ENCODE measurements at regions not wholly inside any gene's neighbourhood (a gene's known extent, or its start where the extent isn't known, plus 50 kb on each side); places are given as distances from the start of the nearest gene placed in this dataset.
A peak's percentile ranks its signal among the peaks of the same experiment; 100 is the strongest.

GRCh38 chr5:110872963-110873362 lies 134.2 kb downstream of the SLC25A46 start:
- no peak for TF ChIP-seq YY1 (IDR thresholded peaks at IDR 0.05; ENCODE audit: low read depth)
- TF ChIP-seq EGR1 (IDR thresholded peaks at IDR 0.05): no peak
- TF ChIP-seq TEAD4 (IDR thresholded peaks at IDR 0.05): no peak

DNA sequence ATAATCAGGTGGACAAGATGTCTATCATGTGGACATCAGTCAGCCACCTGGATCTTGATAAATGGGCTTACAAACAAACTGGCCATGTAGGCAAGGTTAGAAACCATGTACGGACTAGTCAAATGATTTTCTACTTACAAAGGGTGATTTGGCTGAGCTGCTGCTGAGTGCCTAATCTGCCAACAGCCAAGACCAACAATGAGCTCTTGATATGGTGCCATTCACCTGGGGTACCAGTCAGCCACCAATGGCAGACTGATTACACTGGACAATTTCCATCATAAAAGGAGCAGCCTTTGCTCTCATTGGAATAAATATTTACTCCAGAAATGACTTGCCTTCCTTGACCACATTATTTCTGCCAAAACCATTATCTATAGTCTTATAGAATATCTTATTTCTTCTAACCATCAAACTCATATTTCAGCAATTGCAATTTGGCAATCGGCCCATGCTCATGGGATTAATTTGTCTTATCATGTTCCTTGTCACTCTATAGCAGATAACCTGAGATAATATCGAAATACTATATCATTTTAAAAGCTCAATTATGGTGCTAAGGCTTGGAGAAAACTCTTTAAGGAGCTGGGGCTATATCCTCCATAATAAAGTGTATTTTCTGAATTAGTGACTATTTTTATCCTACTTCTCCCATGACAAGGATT lies 135.1 kb downstream of the SLC25A46 start:
- TF ChIP-seq, protein P1, sequence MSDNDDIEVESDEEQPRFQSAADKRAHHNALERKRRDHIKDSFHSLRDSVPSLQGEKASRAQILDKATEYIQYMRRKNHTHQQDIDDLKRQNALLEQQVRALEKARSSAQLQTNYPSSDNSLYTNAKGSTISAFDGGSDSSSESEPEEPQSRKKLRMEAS (IDR thresholded peaks at IDR 0.05): no peak
- TF ChIP-seq USF1 (IDR thresholded peaks at IDR 0.05): no peak
- TF ChIP-seq NFIC (IDR thresholded peaks at IDR 0.05): no peak
- no peak for TF ChIP-seq TEAD4 (IDR thresholded peaks at IDR 0.05)
- no peak for TF ChIP-seq EP300 (IDR thresholded peaks at IDR 0.05; ENCODE audit: borderline replicate concordance)

DNA sequence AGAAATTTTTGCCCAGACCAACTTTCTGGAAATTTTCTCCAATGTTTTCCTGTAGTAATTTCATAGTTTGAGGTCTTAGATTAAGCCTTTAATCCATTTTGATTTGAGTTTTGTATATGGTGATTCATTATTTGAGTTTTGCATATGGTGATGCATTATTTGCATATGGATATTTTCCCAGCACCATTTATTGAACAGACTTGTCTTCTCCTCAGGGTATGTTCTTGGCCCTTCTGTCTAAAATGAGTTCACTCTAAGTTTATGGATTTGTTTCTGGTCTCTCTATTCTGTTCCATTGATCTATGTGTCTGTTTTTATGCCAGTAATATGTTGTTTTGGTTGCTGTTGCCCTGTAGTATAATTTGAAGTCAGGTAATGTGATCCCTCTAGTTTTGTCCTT lies 139.3 kb downstream of the SLC25A46 start:
- TF ChIP-seq EP300 (IDR thresholded peaks at IDR 0.05; ENCODE audit: borderline replicate concordance): no peak
- no peak for TF ChIP-seq NFIC (IDR thresholded peaks at IDR 0.05)
- no peak for TF ChIP-seq TEAD4 (IDR thresholded peaks at IDR 0.05)
- no peak for TF ChIP-seq TAF1 (IDR thresholded peaks at IDR 0.05; ENCODE audit: low read depth)
- TF ChIP-seq USF1 (IDR thresholded peaks at IDR 0.05): no peak
- TF ChIP-seq CREB1 (IDR thresholded peaks at IDR 0.05; ENCODE audit: low read depth): no peak
- no peak for TF ChIP-seq CEBPB (IDR thresholded peaks at IDR 0.05)

- no peak for TF ChIP-seq RAD21 (IDR thresholded peaks at IDR 0.05; ENCODE audit: low read depth)
- TF ChIP-seq CEBPB (IDR thresholded peaks at IDR 0.05): no peak
- TF ChIP-seq TEAD4 (IDR thresholded peaks at IDR 0.05): no peak
- TF ChIP-seq REST (IDR thresholded peaks at IDR 0.05; ENCODE audit: low read depth): no peak
- TF ChIP-seq USF1 (IDR thresholded peaks at IDR 0.05): no peak
- no peak for TF ChIP-seq EGR1 (IDR thresholded peaks at IDR 0.05)
- TF ChIP-seq NFIC (IDR thresholded peaks at IDR 0.05): no peak
- TF ChIP-seq YY1 (IDR thresholded peaks at IDR 0.05; ENCODE audit: low read depth): no peak
- TF ChIP-seq, protein P1 (IDR thresholded peaks at IDR 0.05): no peak
- TF ChIP-seq CREB1 (IDR thresholded peaks at IDR 0.05; ENCODE audit: low read depth): no peak
- no peak for TF ChIP-seq TCF12 (IDR thresholded peaks at IDR 0.05; ENCODE audit: low read depth)
- TF ChIP-seq TAF1 (IDR thresholded peaks at IDR 0.05; ENCODE audit: low read depth): no peak
- TF ChIP-seq EP300 (IDR thresholded peaks at IDR 0.05; ENCODE audit: borderline replicate concordance): no peak
- TF ChIP-seq ZBTB7A (IDR thresholded peaks at IDR 0.05; ENCODE audit: low read depth): no peak
- no peak for TF ChIP-seq FOXM1 (IDR thresholded peaks at IDR 0.05; ENCODE audit: borderline replicate concordance, low read depth)
Observed at GRCh38 chr5:110879675-110880074, 140.9 kb downstream of the SLC25A46 start.

- TF ChIP-seq NFIC (IDR thresholded peaks at IDR 0.05) (peak; percentile 50), TAF1 (IDR thresholded peaks at IDR 0.05; ENCODE audit: low read depth) (no peak)
Observed at GRCh38 chr5:110880413-110880812, 141.6 kb downstream of the SLC25A46 start.

- TF ChIP-seq ZBTB7A (IDR thresholded peaks at IDR 0.05; ENCODE audit: low read depth): no peak
- no peak for TF ChIP-seq USF1 (IDR thresholded peaks at IDR 0.05)
- no peak for TF ChIP-seq NFIC (IDR thresholded peaks at IDR 0.05)
- TF ChIP-seq, protein P1 (IDR thresholded peaks at IDR 0.05): no peak
- TF ChIP-seq TCF12 (IDR thresholded peaks at IDR 0.05; ENCODE audit: low read depth): no peak
Observed at GRCh38 chr5:110884005-110884404, 145.2 kb downstream of the SLC25A46 start.

- TF ChIP-seq TEAD4 (IDR thresholded peaks at IDR 0.05): no peak
- TF ChIP-seq TCF12 (IDR thresholded peaks at IDR 0.05; ENCODE audit: low read depth): no peak
- no peak for TF ChIP-seq CEBPB (IDR thresholded peaks at IDR 0.05)
- TF ChIP-seq EP300 (IDR thresholded peaks at IDR 0.05; ENCODE audit: borderline replicate concordance): no peak
- TF ChIP-seq ZBTB7A (IDR thresholded peaks at IDR 0.05; ENCODE audit: low read depth): no peak
- TF ChIP-seq REST (IDR thresholded peaks at IDR 0.05; ENCODE audit: low read depth): no peak
- no peak for TF ChIP-seq EGR1 (IDR thresholded peaks at IDR 0.05)
- no peak for TF ChIP-seq CREB1 (IDR thresholded peaks at IDR 0.05; ENCODE audit: low read depth)
- TF ChIP-seq RAD21 (IDR thresholded peaks at IDR 0.05; ENCODE audit: low read depth): no peak
- TF ChIP-seq, protein P1 (IDR thresholded peaks at IDR 0.05): no peak
- no peak for TF ChIP-seq USF1 (IDR thresholded peaks at IDR 0.05)
- no peak for TF ChIP-seq TAF1 (IDR thresholded peaks at IDR 0.05; ENCODE audit: low read depth)
- no peak for TF ChIP-seq FOXM1 (IDR thresholded peaks at IDR 0.05; ENCODE audit: borderline replicate concordance, low read depth)
Observed at GRCh38 chr5:110894805-110895204, 156.0 kb downstream of the SLC25A46 start.

All from Ishikawa (cell line).